D721Med (cell line): ENCODE measurements at regions not wholly inside any gene's neighbourhood (a gene's known extent, or its start where the extent isn't known, plus 50 kb on each side); places are given as distances from the start of the nearest gene placed in this dataset.
"Not testable (repeated sequence)": the region's sequence is repeated elsewhere in the genome, so short reads cannot be mapped to it uniquely, and the experiment has no call there.

Experiments used
- DNase-seq: peaks from one replicate; pipeline ENCODE4 v3.0.0; 2011; ENCODE audit warnings: low spot score; ENCODE audit not compliant: insufficient read length
- FAIRE-seq: peaks from 2 replicates; lab custom pipeline; 2011; peaks lifted over from hg19 to GRCh38; lab: Jason Lieb, UNC
- CTCF ChIP-seq: IDR thresholded peaks from 2 replicates; pipeline ENCODE4 v1.5.1; 2012; ENCODE audit warnings: mild to moderate bottlenecking, control low read depth; ENCODE audit not compliant: insufficient read depth; ENCODE audit errors: missing control alignments

GRCh38 chr14:66254038-66254437, 232.1 kb upstream of the CCDC196 start:
- TF ChIP-seq CTCF, result no peak
- no peak for DNase-seq
- FAIRE-seq, result no peak

GRCh38 chr14:66268802-66269334, 217.3 kb upstream of the CCDC196 start:
- FAIRE-seq, result no peak
- TF ChIP-seq CTCF, result no peak
- no peak for DNase-seq

GRCh38 chr14:66272221-66272620, 213.9 kb upstream of the CCDC196 start:
- FAIRE-seq (no peak), DNase-seq (no peak)
- TF ChIP-seq CTCF, result no peak

GRCh38 chr14:66273261-66273832, 212.8 kb upstream of the CCDC196 start:
- TF ChIP-seq CTCF, result no peak
- no peak for FAIRE-seq
- no peak for DNase-seq

- FAIRE-seq, DNase-seq: not testable (repeated sequence)
Observed at GRCh38 chr14:66278418-66278817, 207.8 kb upstream of the CCDC196 start.

- TF ChIP-seq CTCF, result no peak
- no peak for FAIRE-seq
- no peak for DNase-seq
Observed at GRCh38 chr14:66281036-66281776, 205.0 kb upstream of the CCDC196 start.

- FAIRE-seq (no peak), DNase-seq (no peak)
- no peak for TF ChIP-seq CTCF
Observed at GRCh38 chr14:66284346-66284745, 201.8 kb upstream of the CCDC196 start.
